MM.1S (cell line): ENCODE measurements at regions not wholly inside any gene's neighbourhood (a gene's known extent, or its start where the extent isn't known, plus 50 kb on each side); places are given as distances from the start of the nearest gene placed in this dataset.

Experiments used
- EZH2 ChIP-seq: fragments of 300-600 bp; sonication (generic); optimal IDR thresholded peaks from 2 replicates; pipeline ENCODE3; 2017; ENCODE audit warnings: low read depth, mild to moderate bottlenecking, antibody characterized with exemption, low read length, mixed read lengths
- EZH2phosphoT487 ChIP-seq: fragments of 300-600 bp; sonication (generic); IDR thresholded peaks from 2 replicates; pipeline ENCODE4 v1.6.1; 2018; ENCODE audit warnings: antibody characterized with exemption, low read length
- TF ChIP-seq, protein P1 (sequence below): fragments of 300-600 bp; sonication (generic); IDR thresholded peaks from 2 replicates; pipeline ENCODE4 v1.5.1; 2016; ENCODE audit warnings: antibody characterized with exemption, low read length, mixed read lengths

DNA sequence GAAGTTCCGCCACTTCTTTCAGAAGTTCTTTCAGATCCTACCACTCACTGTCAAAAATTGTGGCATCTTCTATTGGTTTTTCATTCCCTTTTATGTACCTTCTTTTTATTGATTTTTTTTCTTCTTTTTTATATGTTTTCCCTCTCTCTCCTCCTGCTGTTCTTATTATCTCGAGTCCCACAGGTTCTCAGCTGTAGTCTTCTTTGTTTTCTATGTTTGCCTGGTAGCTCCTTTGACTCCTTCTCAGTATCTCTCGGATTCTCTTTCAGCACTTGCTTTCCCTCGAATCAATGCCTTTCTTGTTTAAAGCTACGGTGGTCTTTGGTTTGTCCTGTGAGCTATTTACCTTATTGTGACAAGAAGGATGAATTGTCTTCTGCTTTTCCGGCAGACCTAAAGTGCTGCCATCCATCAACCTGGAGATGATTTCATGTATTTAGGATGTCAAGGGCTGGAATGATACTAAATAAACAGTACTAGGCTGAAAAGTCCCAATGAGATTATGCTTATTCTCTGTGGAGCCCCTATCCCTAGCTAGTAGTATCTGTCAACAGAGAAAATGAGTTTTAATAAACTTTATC is 541.7 kb downstream of the NOVA1 start:
- TF ChIP-seq, protein P1, sequence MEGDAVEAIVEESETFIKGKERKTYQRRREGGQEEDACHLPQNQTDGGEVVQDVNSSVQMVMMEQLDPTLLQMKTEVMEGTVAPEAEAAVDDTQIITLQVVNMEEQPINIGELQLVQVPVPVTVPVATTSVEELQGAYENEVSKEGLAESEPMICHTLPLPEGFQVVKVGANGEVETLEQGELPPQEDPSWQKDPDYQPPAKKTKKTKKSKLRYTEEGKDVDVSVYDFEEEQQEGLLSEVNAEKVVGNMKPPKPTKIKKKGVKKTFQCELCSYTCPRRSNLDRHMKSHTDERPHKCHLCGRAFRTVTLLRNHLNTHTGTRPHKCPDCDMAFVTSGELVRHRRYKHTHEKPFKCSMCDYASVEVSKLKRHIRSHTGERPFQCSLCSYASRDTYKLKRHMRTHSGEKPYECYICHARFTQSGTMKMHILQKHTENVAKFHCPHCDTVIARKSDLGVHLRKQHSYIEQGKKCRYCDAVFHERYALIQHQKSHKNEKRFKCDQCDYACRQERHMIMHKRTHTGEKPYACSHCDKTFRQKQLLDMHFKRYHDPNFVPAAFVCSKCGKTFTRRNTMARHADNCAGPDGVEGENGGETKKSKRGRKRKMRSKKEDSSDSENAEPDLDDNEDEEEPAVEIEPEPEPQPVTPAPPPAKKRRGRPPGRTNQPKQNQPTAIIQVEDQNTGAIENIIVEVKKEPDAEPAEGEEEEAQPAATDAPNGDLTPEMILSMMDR = no peak
- no peak for TF ChIP-seq EZH2phosphoT487
- TF ChIP-seq EZH2 = no peak
